Skeletal muscle cell (primary cell): ENCODE measurements at regions not wholly inside any gene's neighbourhood (a gene's known extent, or its start where the extent isn't known, plus 50 kb on each side); places are given as distances from the start of the nearest gene placed in this dataset.

Experiments
- DNase-seq: peaks from one replicate; pipeline ENCODE4 v3.0.0-alpha.2; 2010; ENCODE audit warnings: low read depth
- H3K4me3 ChIP-seq: 2 replicates; pipeline ENCODE4 v1.5.1; 2011; ENCODE audit warnings: low read depth, mild to moderate bottlenecking, control low read depth, low read length, moderate library complexity

- DNase-seq, result no peak
- no peak overlapping the region for H3K4me3 ChIP-seq
Observed at GRCh38 chr4:71261633-71262121, 77.1 kb upstream of the SLC4A4 start.

DNA sequence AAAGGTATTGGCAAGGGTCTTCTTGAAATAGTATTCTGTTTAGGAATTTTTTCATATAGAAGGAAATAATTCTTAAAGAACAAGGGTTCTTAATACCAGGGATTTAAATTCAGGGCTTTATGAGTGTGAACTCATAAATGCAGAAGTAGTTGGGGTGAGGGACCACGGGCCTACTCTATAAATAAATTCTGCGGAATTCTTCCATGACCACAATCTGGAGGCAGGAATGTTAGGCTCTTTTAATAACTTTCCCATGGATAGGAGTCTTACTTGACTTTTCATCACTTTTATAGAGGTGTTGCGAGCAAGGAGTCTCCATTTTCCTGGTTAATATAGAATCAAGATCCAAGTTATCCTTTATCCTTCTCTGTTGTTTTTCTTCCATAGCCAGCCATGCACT lies 76.7 kb upstream of the SLC4A4 start:
- H3K4me3 ChIP-seq, result no peak overlapping the region
- DNase-seq, result no peak

DNA sequence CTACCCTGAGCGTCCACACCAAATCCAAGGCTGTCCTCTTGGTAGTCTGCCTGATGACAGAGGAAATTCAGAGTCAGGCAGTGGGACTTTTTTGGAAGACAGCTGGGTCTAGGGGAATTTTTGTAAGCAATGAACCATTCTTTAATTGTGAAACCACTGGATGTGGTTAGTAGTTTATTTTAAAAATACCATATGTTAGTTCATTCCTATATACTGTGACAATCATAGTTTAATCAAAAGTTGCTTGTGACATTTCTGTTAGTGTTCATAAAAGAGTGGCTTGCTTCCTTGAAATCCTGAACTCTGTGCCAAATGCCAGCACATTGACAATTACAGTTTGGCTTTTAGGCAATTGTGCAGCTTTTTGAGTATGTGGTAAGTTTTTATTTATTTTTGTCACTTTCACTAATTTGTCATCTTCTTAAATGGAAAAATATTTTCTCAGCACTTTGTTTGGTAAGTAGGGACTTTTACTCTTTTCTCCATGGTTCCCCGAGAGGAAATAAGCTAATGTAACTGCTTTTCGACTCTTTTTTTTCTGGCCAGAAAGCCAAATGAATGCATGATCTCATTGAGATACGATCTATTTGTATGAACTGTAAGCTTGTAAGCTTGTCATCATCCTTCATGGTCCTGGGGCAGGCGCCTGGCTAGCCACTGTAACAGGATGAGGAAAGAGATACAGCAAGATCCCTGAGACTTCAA lies 72.6 kb upstream of the SLC4A4 start:
- H3K4me3 ChIP-seq, result no peak overlapping the region
- peak; percentile 41 for DNase-seq

DNA sequence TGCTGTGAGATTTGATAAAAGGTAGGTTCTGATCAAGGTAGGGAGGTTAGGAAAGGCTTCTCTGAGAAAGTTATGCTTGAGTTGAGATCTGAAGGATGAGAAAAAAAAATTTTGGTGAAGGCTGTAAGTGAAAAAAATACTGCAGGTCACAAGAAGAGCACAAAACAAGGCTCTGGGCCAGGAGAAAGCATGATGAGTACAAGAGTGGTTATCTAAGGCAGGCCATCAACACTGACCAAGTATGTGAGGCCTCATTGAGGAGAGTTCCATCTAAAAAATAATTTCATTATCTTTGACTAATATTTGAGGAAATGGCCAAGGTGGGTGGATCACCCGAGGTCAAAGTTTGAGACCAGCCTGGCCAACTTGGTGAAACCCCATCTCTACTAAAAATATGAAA lies 71.6 kb upstream of the SLC4A4 start:
- H3K4me3 ChIP-seq, result no peak overlapping the region
- DNase-seq, result no peak

DNA sequence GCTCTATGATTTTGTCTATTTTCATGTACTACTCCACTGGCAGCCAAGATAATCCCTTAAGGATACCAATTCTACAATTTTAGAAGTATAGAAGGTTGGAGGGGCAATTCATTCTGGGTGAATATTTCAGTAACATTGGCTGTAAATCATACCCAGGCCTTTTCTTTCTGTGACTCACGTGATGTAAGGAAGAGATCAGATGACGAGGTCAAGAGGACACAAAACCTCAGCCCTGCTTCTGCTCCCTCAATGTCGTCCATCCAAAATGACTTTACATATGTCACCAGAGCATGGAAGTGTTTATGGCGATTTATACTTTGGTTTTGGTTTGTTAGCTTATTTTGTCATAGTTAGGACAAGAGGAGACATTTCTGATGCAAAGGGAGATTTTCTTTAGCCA lies 70.7 kb upstream of the SLC4A4 start:
- no peak overlapping the region for H3K4me3 ChIP-seq
- no peak for DNase-seq

DNA sequence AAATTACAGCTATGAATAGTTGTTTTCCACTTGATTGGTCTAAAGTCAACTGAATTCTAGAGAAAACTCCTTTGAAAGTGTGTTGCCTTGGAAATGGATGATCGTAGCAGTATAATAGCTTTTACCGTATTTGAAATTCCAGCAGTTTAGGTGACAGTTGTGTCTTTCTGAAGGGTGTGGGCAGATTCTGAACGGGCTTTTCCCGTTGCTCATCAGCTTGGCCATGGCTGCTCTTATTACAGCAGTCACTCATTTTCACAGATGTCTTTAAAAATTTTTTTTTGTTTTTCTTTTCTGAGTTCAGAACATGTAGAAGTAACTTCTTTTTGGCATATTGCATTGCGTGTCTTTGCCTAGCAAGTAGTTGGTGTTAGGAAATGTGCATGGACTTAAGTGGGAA lies 69.6 kb upstream of the SLC4A4 start:
- no peak overlapping the region for H3K4me3 ChIP-seq
- no peak for DNase-seq

- no peak for DNase-seq
- H3K4me3 ChIP-seq, result no peak overlapping the region
Observed at GRCh38 chr4:71270901-71271300, 67.9 kb upstream of the SLC4A4 start.

GRCh38 chr4:71272976-71273375 lies 65.8 kb upstream of the SLC4A4 start:
- H3K4me3 ChIP-seq, result no peak overlapping the region
- no peak for DNase-seq

DNA sequence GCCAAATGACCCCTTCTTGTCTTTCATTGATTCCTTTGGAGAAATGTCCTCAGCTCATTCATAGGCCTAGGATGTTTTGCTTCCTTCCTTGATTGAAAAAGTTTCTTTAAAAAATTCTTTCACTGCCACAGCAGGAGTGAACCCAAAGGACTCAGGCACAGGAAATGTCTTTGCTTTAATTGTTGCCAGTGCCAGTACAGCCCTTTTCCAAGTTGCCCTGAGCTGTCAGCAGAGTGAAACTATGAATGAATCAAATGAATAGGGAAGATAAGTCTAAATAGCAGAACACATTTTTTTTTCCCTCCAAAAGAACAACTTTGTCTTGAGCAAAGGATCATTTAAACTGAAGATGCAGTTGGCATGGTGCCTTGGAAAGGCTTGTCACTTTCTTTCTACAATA lies 63.8 kb upstream of the SLC4A4 start:
- no peak for DNase-seq
- no peak overlapping the region for H3K4me3 ChIP-seq

DNA sequence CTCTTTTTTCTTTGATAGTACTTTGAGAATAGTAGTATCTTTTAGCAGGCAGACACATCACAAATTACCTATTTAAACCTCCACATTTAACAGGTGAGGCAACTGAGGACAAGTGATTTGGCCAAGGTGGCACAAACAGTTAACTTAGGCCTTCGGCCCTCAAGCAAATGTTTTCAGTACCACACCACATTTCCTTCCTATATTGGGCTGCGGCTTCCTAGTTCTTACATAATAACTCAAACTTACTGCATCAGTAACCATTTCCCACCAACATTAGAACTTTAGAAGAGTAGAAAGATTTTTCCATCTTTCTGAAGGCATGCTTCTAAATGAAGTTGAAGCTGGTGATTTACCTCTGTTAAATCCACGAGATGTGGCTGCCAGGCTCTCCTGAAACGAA lies 63.2 kb upstream of the SLC4A4 start:
- no peak overlapping the region for H3K4me3 ChIP-seq
- DNase-seq, result no peak

- no peak overlapping the region for H3K4me3 ChIP-seq
- DNase-seq, result no peak
Observed at GRCh38 chr4:71277353-71277752, 61.5 kb upstream of the SLC4A4 start.

DNA sequence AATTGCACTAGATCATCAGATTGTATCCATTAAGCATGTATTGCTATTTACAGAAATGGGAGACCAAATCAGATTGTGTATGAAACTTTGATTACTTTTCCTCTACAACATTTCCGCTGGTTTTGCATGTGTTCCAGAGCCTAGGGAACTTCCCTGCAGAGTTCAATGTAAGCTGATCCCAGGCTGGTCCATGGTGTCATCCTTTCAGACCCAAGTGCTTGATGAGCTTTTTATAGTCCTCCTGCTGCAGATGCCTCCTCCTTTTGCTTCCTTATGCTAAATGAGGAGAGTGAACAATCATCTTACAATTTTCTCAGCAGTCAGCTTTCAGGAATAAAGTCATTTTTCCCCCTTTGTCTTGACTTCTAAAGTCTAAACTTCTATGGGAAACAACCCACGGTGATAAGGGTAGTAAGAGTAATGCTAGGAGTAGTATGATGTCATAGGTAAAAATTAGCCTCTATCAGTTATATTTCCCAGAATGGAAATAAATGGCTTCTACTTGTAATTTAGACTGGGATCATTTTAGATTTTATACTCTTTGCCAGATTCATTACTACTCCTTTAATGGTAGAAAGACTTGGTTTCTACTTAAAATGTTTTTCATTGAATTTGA lies 55.1 kb upstream of the SLC4A4 start:
- DNase-seq, result no peak
- H3K4me3 ChIP-seq, result no peak overlapping the region

DNA sequence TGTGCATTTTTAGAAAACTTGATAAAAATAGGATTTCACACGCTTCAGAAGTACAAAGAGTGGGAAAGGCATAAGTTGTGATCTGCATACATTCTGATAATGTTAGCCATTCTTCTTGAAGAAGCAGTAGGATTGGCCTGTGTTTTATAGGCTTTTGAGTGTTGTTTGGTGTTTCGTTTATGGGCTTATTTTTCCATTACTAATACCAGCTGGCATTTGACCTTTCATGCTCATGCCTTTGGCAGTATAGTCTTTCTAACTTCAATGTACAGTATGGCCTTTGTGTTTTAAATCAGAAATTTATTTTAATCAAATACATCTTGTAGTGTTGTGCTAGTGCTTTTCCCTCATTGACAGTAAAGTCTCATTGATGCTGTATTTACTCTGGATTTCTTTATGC lies 51.5 kb upstream of the SLC4A4 start:
- H3K4me3 ChIP-seq, result no peak overlapping the region
- no peak for DNase-seq

- no peak for DNase-seq
- H3K4me3 ChIP-seq, result no peak overlapping the region
Observed at GRCh38 chr4:71288875-71289274, 49.9 kb upstream of the SLC4A4 start.
